SK-N-SH (cell line): ENCODE measurements at regions not wholly inside any gene's neighbourhood (a gene's known extent, or its start where the extent isn't known, plus 50 kb on each side); places are given as distances from the start of the nearest gene placed in this dataset.

Source experiments
- CTCF ChIA-PET: fragments of 300-600, 350-600 bp; formaldehyde crosslinking; extraction: SDS; loops from one replicate; lab custom pipeline; 2021; lab: Yijun Ruan, JAX
- POLR2A ChIA-PET: fragments of 350-600 bp; sonication (Branson Sonifier 250); formaldehyde crosslinking; extraction: SDS; loops from one replicate; lab custom pipeline; 2020; ENCODE audit warnings: antibody characterized with exemption, inconsistent platforms; lab: Yijun Ruan, JAX
- DNase-seq: peaks from one replicate; pipeline ENCODE4 v3.0.0; 2012
- H2AFZ ChIP-seq: fragments of 200-600 bp; sonication (generic); 2 replicates; pipeline ENCODE4 v1.8.1; 2016; ENCODE audit warnings: antibody characterized with exemption, mild to moderate bottlenecking, low read depth
- H3F3A ChIP-seq: fragments of 200-600 bp; sonication (generic); replicated peaks from 2 replicates; pipeline ENCODE3; 2016; ENCODE audit warnings: antibody characterized with exemption, mild to moderate bottlenecking; ENCODE audit not compliant: insufficient read depth
- H3K27ac ChIP-seq, 2 experiments: fragments of 200-500 bp in 1 of 2; fragments of 200-600 bp in 1 of 2; sonication (Bioruptor generic) in 1 of 2; sonication (generic), shearing (Covaris generic) in 1 of 2; 2 replicates each; pipeline versions ENCODE4 v1.5.1 to v1.6.1; 2014 to 2016; ENCODE audit warnings: low read depth in 2 of 2, inconsistent platforms in 1 of 2, low read length in 1 of 2, mild to moderate bottlenecking in 1 of 2, mixed read lengths in 1 of 2
- H3K27me3 ChIP-seq: fragments of 200-600 bp; sonication (generic), shearing (Covaris generic); 2 replicates; pipeline ENCODE4 v1.6.1; 2016; ENCODE audit warnings: mixed run types; ENCODE audit not compliant: insufficient read depth
- H3K36me3 ChIP-seq, 2 experiments: fragments of 200-500 bp in 1 of 2; fragments of 200-600 bp in 1 of 2; sonication (Bioruptor generic) in 1 of 2; sonication (generic) in 1 of 2; replicated peaks in 1 of 2; 2 replicates each; pipeline versions ENCODE3 to v1.5.1; 2014 to 2016; ENCODE audit warnings: low read length in 1 of 2, mild to moderate bottlenecking in 1 of 2; ENCODE audit not compliant: insufficient read depth in 2 of 2, control insufficient read depth in 1 of 2
- H3K4me1 ChIP-seq, 2 experiments: fragments of 200-500 bp in 1 of 2; fragments of 200-600 bp in 1 of 2; sonication (Bioruptor generic) in 1 of 2; sonication (generic), shearing (Covaris generic) in 1 of 2; 2 replicates each; pipeline versions ENCODE4 v1.5.1 to v1.6.1; 2014 to 2016; ENCODE audit warnings: low read depth in 1 of 2, low read length in 1 of 2, mixed run types in 1 of 2; ENCODE audit not compliant: insufficient read depth in 2 of 2, control insufficient read depth in 1 of 2
- H3K4me2 ChIP-seq: fragments of 200-600 bp; sonication (generic), shearing (Covaris generic); 2 replicates; pipeline ENCODE4 v1.6.1; 2017; ENCODE audit warnings: mixed run types
- H3K4me3 ChIP-seq, 2 experiments: fragments of 200-500 bp in 1 of 2; fragments of 200-600 bp in 1 of 2; sonication (Bioruptor generic) in 1 of 2; sonication (generic), shearing (Covaris generic) in 1 of 2; 2 replicates each; pipeline versions ENCODE4 v1.5.1 to v1.8.1; 2014 to 2016; ENCODE audit warnings: low read depth in 2 of 2, inconsistent platforms in 1 of 2, low read length in 1 of 2, mild to moderate bottlenecking in 1 of 2, mixed read lengths in 1 of 2, moderate library complexity in 1 of 2
- H3K79me2 ChIP-seq: fragments of 200-600 bp; sonication (generic); 2 replicates; pipeline ENCODE4 v1.8.1; 2017; ENCODE audit warnings: mild to moderate bottlenecking; ENCODE audit not compliant: insufficient read depth
- H3K9ac ChIP-seq: fragments of 200-600 bp; sonication (generic); 2 replicates; pipeline ENCODE4 v1.6.1; 2017; ENCODE audit warnings: mixed run types
- H3K9me2 ChIP-seq: fragments of 200-600 bp; sonication (generic); 2 replicates; pipeline ENCODE4 v1.6.1; 2017; ENCODE audit warnings: mixed run types
- H3K9me3 ChIP-seq: fragments of 200-600 bp; sonication (generic); 2 replicates; pipeline ENCODE4 v1.6.1; 2017; ENCODE audit warnings: mixed run types, mild to moderate bottlenecking, moderate library complexity
- H4K20me1 ChIP-seq: fragments of 200-600 bp; sonication (generic); 2 replicates; pipeline ENCODE4 v1.6.1; 2017; ENCODE audit warnings: mild to moderate bottlenecking, mixed run types; ENCODE audit not compliant: insufficient read depth
- ELF1 ChIP-seq: IDR thresholded peaks from 2 replicates; pipeline ENCODE4 v1.4.0; 2012
- EP300 ChIP-seq, 2 experiments: IDR thresholded peaks; 2 replicates each; pipeline versions ENCODE4 v1.4.0 to v1.6.1; 2012; ENCODE audit warnings: borderline replicate concordance in 1 of 2, low read depth in 1 of 2, low read length in 1 of 2
- FOSL2 ChIP-seq: IDR thresholded peaks from 2 replicates; pipeline ENCODE4 v1.4.0; 2012; ENCODE audit warnings: low read depth, mild to moderate bottlenecking, moderate library complexity, borderline replicate concordance
- FOXJ3 ChIP-seq: sonication (generic); formaldehyde crosslinking; IDR thresholded peaks from 2 replicates; pipeline ENCODE4 v1.5.1; 2020; ENCODE audit warnings: mild to moderate bottlenecking, missing genetic modification reagents
- GABPA ChIP-seq: IDR thresholded peaks from 2 replicates; pipeline ENCODE4 v1.4.0; 2012; ENCODE audit warnings: low read depth, mild to moderate bottlenecking
- IRF3 ChIP-seq: fragments of 150-350 bp; IDR thresholded peaks from 2 replicates; pipeline ENCODE4 v1.6.1; 2016; ENCODE audit warnings: mild to moderate bottlenecking, low read depth, low read length
- JUND ChIP-seq: IDR thresholded peaks from 2 replicates; pipeline ENCODE4 v1.4.0; 2012
- MEF2A ChIP-seq: IDR thresholded peaks from 2 replicates; pipeline ENCODE4 v1.4.0; 2012; ENCODE audit warnings: low read depth, borderline replicate concordance
- NFIC ChIP-seq: IDR thresholded peaks from 2 replicates; pipeline ENCODE4 v1.4.0; 2012; ENCODE audit warnings: borderline replicate concordance
- RAD21 ChIP-seq: IDR thresholded peaks from 2 replicates; pipeline ENCODE4 v1.6.1; 2012; ENCODE audit warnings: mild to moderate bottlenecking, low read length
- RCOR1 ChIP-seq: fragments of 150-350 bp; IDR thresholded peaks from 2 replicates; pipeline ENCODE4 v1.6.1; 2017; ENCODE audit warnings: antibody characterized with exemption, low read length
- RXRA ChIP-seq: IDR thresholded peaks from 2 replicates; pipeline ENCODE4 v1.4.0; 2012; ENCODE audit warnings: low read depth, mild to moderate bottlenecking, borderline replicate concordance
- SMC3 ChIP-seq: IDR thresholded peaks from 2 replicates; pipeline ENCODE4 v1.6.1; 2012; ENCODE audit warnings: low read depth, low read length, improper control_type of control experiment
- TAF1 ChIP-seq: IDR thresholded peaks from 2 replicates; pipeline ENCODE4 v1.6.1; 2012; ENCODE audit warnings: low read depth, mild to moderate bottlenecking, low read length, moderate library complexity, borderline replicate concordance
- TCF12 ChIP-seq: IDR thresholded peaks from 2 replicates; pipeline ENCODE4 v1.4.0; 2012
- TEAD4 ChIP-seq: IDR thresholded peaks from 2 replicates; pipeline ENCODE4 v1.4.0; 2012; ENCODE audit warnings: mild to moderate bottlenecking, borderline replicate concordance; ENCODE audit not compliant: insufficient read depth
- USF2 ChIP-seq: fragments of 150-350 bp; IDR thresholded peaks from 2 replicates; pipeline ENCODE4 v1.6.1; 2017; ENCODE audit warnings: antibody characterized with exemption, low read length, low read depth, borderline replicate concordance
- YY1 ChIP-seq: IDR thresholded peaks from 2 replicates; pipeline ENCODE4 v1.4.0; 2012; ENCODE audit warnings: low read depth, mild to moderate bottlenecking
- ZBTB33 ChIP-seq: IDR thresholded peaks from 2 replicates; pipeline ENCODE4 v1.4.0; 2012; ENCODE audit warnings: low read depth, borderline replicate concordance
- WGBS: methylation state at CpG from one replicate; pipeline ENCODE4 v1.1.6; 2017; ENCODE audit warnings: low lambda C conversion rate; 5-methylcytosine and 5-hydroxymethylcytosine counted together

GRCh38 chr6:159590835-159591234, 102.2 kb downstream of the SOD2 start:
- 35% methylated on average over 5 of the region's 5 CpGs for WGBS
- POLR2A ChIA-PET: no interaction called here
- CTCF ChIA-PET: interaction anchor here (1.2 kb wide), 2 partner anchors 64 to 373 kb away, joined by 3 read pairs; no protein-coding TSS in a partner anchor

GRCh38 chr6:159586684-159587083, 106.4 kb downstream of the SOD2 start:
- Histone ChIP-seq H3K36me3 (no peaks in the 10 kb centered on the region), H3F3A (no peaks in the 10 kb centered on the region), H3K9me2 (no peaks in the 10 kb centered on the region), H4K20me1 (no peaks in the 10 kb centered on the region), H3K4me1 (no peaks in the 10 kb centered on the region), H3K79me2 (no peaks in the 10 kb centered on the region), H3K4me3 (no peak overlapping the region), H3K4me2 (no peak overlapping the region), H3K27me3 (peaks cover 6% of the 10 kb centered on the region; the same call in 1 of the 2 replicates), H3K9me3 (no peaks in the 10 kb centered on the region), H2AFZ (no peak overlapping the region), H3K9ac (no peak overlapping the region), H3K27ac (no peak overlapping the region)
- WGBS: 21% methylated on average over 1 of the region's 1 CpG
- ChIA-PET POLR2A (interaction anchor here (0.6 kb wide), 1 partner anchor 36 kb away, joined by 3 read pairs; no protein-coding TSS in a partner anchor), CTCF (interaction anchor here (1.4 kb wide), 1 partner anchor 413 kb away, joined by 3 read pairs; no protein-coding TSS in a partner anchor)
- no peak for TF ChIP-seq TCF12
- no peak for TF ChIP-seq JUND
- TF ChIP-seq USF2: no peak
- no peak for DNase-seq

More at GRCh38 chr6:159590835-159591234, 102.2 kb downstream of the SOD2 start:
- H3K27me3 ChIP-seq: peaks cover 5% of the 10 kb centered on the region; the same call in 1 of the 2 replicates
- H3F3A ChIP-seq: peaks cover 19% of the 10 kb centered on the region
- no peaks in the 10 kb centered on the region for H3K79me2 ChIP-seq
- H3K9me3 ChIP-seq: no peaks in the 10 kb centered on the region
- no peak for TF ChIP-seq FOSL2
- no peaks in the 10 kb centered on the region for H3K36me3 ChIP-seq
- H3K27ac ChIP-seq: no peak overlapping the region
- H3K4me1 ChIP-seq: peaks cover 0 to 12% of the 10 kb centered on the region in 2 experiments; a peak in 2 of 4 replicates
- H4K20me1 ChIP-seq: peaks cover 3% of the 10 kb centered on the region; the same call in 1 of the 2 replicates
- H3K9me2 ChIP-seq: no peaks in the 10 kb centered on the region
- H2AFZ ChIP-seq: no peak overlapping the region
- no peak for DNase-seq
- H3K4me3 ChIP-seq: no peak overlapping the region
- H3K4me2 ChIP-seq: no peak overlapping the region
- H3K9ac ChIP-seq: no peak overlapping the region

GRCh38 chr6:159582736-159583135, 110.3 kb downstream of the SOD2 start:
- Histone ChIP-seq H3K4me2 (no peak overlapping the region), H3K36me3 (no peaks in the 10 kb centered on the region), H3K9me2 (no peaks in the 10 kb centered on the region), H2AFZ (no peak overlapping the region), H3K9ac (no peak overlapping the region), H3K27ac (no peak overlapping the region), H3K9me3 (no peaks in the 10 kb centered on the region), H3K4me1 (no peaks in the 10 kb centered on the region), H3K79me2 (no peaks in the 10 kb centered on the region), H3K27me3 (peaks cover 14% of the 10 kb centered on the region; the same call in 1 of the 2 replicates), H3K4me3 (no peak overlapping the region), H3F3A (no peaks in the 10 kb centered on the region), H4K20me1 (no peaks in the 10 kb centered on the region)
- TF ChIP-seq ELF1: no peak
- TF ChIP-seq FOXJ3 (CRISPR knock-in tag): no peak
- TF ChIP-seq EP300 (IDR thresholded peaks at IDR 0.05; ENCODE audit: borderline replicate concordance in 1 of 2, low read depth in 1 of 2, low read length in 1 of 2): no peak
- no peak for TF ChIP-seq NFIC
- no peak for TF ChIP-seq GABPA
- TF ChIP-seq TEAD4: no peak
- TF ChIP-seq MEF2A: no peak
- TF ChIP-seq IRF3: no peak
- TF ChIP-seq RAD21: no peak
- TF ChIP-seq ZBTB33: no peak
- TF ChIP-seq JUND: no peak
- TF ChIP-seq RXRA: no peak
- no peak for TF ChIP-seq RCOR1
- no peak for TF ChIP-seq SMC3
- no peak for TF ChIP-seq TAF1
- TF ChIP-seq YY1: no peak
- ChIA-PET POLR2A (no interaction called here), CTCF (no interaction called here)
- WGBS: 30% methylated on average over 8 of the region's 8 CpGs
- DNase-seq: no peak
